Calu3 (cell line): ENCODE measurements at regions not wholly inside any gene's neighbourhood (a gene's known extent, or its start where the extent isn't known, plus 50 kb on each side); places are given as distances from the start of the nearest gene placed in this dataset.

Source experiments
- BruUV-seq: library from RNA; stranded (reverse); fragments of 400-500 nt; replicated peaks from 2 replicates; lab custom pipeline; 2021; lab: Mats Ljungman, UMichigan
- CTCF ChIA-PET: fragments of 300-600 bp; sonication (Branson Sonifier 250); formaldehyde crosslinking; loops from one replicate; lab custom pipeline; 2022; ENCODE audit warnings: antibody characterized with exemption; lab: Charles Lee
- DNase-seq: peaks from one replicate; pipeline ENCODE4 v3.0.0; 2022
- H3K27ac Mint-ChIP-seq: one replicate; pipeline ENCODE4 v1.8.0; 2022; ENCODE audit warnings: mixed read lengths; ENCODE audit not compliant: unreplicated experiment
- H3K27me3 Mint-ChIP-seq: one replicate; pipeline ENCODE4 v1.8.0; 2022; ENCODE audit warnings: mixed read lengths; ENCODE audit not compliant: unreplicated experiment
- H3K36me3 Mint-ChIP-seq: one replicate; pipeline ENCODE4 v1.8.0; 2022; ENCODE audit warnings: mild to moderate bottlenecking, moderate library complexity, mixed read lengths; ENCODE audit not compliant: insufficient read depth, unreplicated experiment
- H3K4me1 Mint-ChIP-seq: one replicate; pipeline ENCODE4 v1.8.0; 2022; ENCODE audit warnings: mild to moderate bottlenecking, low read depth, mixed read lengths; ENCODE audit not compliant: unreplicated experiment
- H3K4me3 Mint-ChIP-seq: one replicate; pipeline ENCODE4 v1.8.0; 2022; ENCODE audit warnings: mild to moderate bottlenecking, low read depth, moderate library complexity, mixed read lengths; ENCODE audit not compliant: unreplicated experiment
- H3K9me3 Mint-ChIP-seq: one replicate; pipeline ENCODE4 v1.8.0; 2022; ENCODE audit warnings: low read depth, mixed read lengths; ENCODE audit not compliant: unreplicated experiment
- intact Hi-C: fragments of 100-400 bp; cut with micrococcal nuclease; formaldehyde crosslinking; loops from one replicate; pipeline ENCODE4 v1.10.0; 2022; ENCODE audit not compliant: unreplicated experiment
- TF ChIP-seq, protein P1 (sequence below): fragments of 200-600 bp; IDR thresholded peaks from one replicate; pipeline ENCODE4 v1.8.0; 2022; ENCODE audit warnings: antibody characterized with exemption; ENCODE audit not compliant: unreplicated experiment

DNA sequence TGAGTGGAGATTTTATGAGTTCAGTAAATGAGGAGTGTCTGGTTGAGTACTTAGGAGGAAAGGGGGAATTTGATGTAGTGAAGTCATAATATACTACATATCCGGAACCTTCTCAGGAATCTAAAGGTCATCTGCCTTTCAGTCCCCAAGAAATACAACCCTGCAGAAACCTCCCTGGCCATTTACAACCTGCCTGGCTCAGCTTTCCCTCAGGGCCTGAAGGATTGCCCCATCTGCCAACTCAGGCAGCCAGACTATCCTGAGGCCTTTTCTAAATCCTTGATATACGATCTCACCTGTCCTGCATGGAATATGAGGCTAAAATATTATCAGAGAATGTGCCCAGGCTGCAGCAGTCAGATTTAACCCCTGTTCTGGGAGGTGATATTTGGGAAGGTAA lies 165.4 kb upstream of the SPOPL start:
- H3K27me3 Mint-ChIP-seq = no peaks in the 10 kb centered on the region
- CTCF ChIA-PET = no interaction called here
- intact Hi-C loops = no loop called here
- no peaks in the 10 kb centered on the region for H3K36me3 Mint-ChIP-seq
- H3K4me3 Mint-ChIP-seq = no peak overlapping the region
- no peak for DNase-seq
- H3K27ac Mint-ChIP-seq = no peak overlapping the region
- TF ChIP-seq, protein P1, sequence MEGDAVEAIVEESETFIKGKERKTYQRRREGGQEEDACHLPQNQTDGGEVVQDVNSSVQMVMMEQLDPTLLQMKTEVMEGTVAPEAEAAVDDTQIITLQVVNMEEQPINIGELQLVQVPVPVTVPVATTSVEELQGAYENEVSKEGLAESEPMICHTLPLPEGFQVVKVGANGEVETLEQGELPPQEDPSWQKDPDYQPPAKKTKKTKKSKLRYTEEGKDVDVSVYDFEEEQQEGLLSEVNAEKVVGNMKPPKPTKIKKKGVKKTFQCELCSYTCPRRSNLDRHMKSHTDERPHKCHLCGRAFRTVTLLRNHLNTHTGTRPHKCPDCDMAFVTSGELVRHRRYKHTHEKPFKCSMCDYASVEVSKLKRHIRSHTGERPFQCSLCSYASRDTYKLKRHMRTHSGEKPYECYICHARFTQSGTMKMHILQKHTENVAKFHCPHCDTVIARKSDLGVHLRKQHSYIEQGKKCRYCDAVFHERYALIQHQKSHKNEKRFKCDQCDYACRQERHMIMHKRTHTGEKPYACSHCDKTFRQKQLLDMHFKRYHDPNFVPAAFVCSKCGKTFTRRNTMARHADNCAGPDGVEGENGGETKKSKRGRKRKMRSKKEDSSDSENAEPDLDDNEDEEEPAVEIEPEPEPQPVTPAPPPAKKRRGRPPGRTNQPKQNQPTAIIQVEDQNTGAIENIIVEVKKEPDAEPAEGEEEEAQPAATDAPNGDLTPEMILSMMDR = no peak
- H3K4me1 Mint-ChIP-seq = no peaks in the 10 kb centered on the region
- H3K9me3 Mint-ChIP-seq = no peaks in the 10 kb centered on the region
- no TSS peak for BruUV-seq

DNA sequence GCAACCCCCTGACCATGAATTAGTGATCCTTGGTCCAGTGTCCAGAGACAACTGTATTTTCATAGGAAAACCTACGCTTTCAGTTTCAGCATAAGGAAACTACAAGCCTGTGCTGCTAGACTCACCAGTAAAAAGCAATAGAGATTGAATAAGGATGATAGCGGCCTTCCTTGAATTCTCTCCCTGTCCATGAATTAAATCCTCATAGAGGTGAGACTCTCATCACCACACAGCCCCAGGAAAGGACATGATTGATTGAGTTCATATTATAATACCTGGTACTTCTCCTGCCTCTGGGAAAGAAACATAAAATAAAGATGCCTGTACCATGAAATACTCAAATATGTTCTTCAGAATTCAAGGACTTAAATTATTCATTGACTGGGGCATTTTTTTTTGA lies 146.3 kb upstream of the SPOPL start:
- BruUV-seq = no TSS peak
- H3K27me3 Mint-ChIP-seq = no peaks in the 10 kb centered on the region
- intact Hi-C loops = no loop called here
- H3K27ac Mint-ChIP-seq = no peak overlapping the region
- TF ChIP-seq, protein P1 = no peak
- H3K9me3 Mint-ChIP-seq = no peaks in the 10 kb centered on the region
- H3K4me3 Mint-ChIP-seq = no peak overlapping the region
- CTCF ChIA-PET = no interaction called here
- H3K4me1 Mint-ChIP-seq = peaks cover 19% of the 10 kb centered on the region
- no peaks in the 10 kb centered on the region for H3K36me3 Mint-ChIP-seq
- no peak for DNase-seq

- peaks cover 19% of the 10 kb centered on the region for H3K4me1 Mint-ChIP-seq
- no peak overlapping the region for H3K27ac Mint-ChIP-seq
- TF ChIP-seq, protein P1 = no peak
- CTCF ChIA-PET = no interaction called here
- H3K4me3 Mint-ChIP-seq = no peak overlapping the region
- H3K36me3 Mint-ChIP-seq = no peaks in the 10 kb centered on the region
- H3K27me3 Mint-ChIP-seq = no peaks in the 10 kb centered on the region
- intact Hi-C loops = no loop called here
- H3K9me3 Mint-ChIP-seq = peaks cover under 1% of the 10 kb centered on the region
- no peak for DNase-seq
- no TSS peak for BruUV-seq
Observed at GRCh38 chr2:138356178-138356577, 145.4 kb upstream of the SPOPL start.

- no peaks in the 10 kb centered on the region for H3K27me3 Mint-ChIP-seq
- BruUV-seq = no TSS peak
- CTCF ChIA-PET = no interaction called here
- no peak overlapping the region for H3K27ac Mint-ChIP-seq
- H3K4me1 Mint-ChIP-seq = peaks cover 19% of the 10 kb centered on the region
- no peak for DNase-seq
- no peak overlapping the region for H3K4me3 Mint-ChIP-seq
- no peaks in the 10 kb centered on the region for H3K36me3 Mint-ChIP-seq
- peaks cover 9% of the 10 kb centered on the region for H3K9me3 Mint-ChIP-seq
- intact Hi-C loops = no loop called here
- TF ChIP-seq, protein P1 = no peak
Observed at GRCh38 chr2:138359532-138359931, 142.0 kb upstream of the SPOPL start.
